HG02970 (cell line): ENCODE measurements at regions not wholly inside any gene's neighbourhood (a gene's known extent, or its start where the extent isn't known, plus 50 kb on each side); places are given as distances from the start of the nearest gene placed in this dataset.

Experiments used
- ATAC-seq: cut with Tn5 transposase; IDR thresholded peaks from one replicate; pipeline ENCODE4 v1.9.1; 2021; ENCODE audit warnings: mild to moderate bottlenecking, moderate library complexity, moderate number of reproducible peaks; ENCODE audit not compliant: unreplicated experiment, low FRiP score

DNA sequence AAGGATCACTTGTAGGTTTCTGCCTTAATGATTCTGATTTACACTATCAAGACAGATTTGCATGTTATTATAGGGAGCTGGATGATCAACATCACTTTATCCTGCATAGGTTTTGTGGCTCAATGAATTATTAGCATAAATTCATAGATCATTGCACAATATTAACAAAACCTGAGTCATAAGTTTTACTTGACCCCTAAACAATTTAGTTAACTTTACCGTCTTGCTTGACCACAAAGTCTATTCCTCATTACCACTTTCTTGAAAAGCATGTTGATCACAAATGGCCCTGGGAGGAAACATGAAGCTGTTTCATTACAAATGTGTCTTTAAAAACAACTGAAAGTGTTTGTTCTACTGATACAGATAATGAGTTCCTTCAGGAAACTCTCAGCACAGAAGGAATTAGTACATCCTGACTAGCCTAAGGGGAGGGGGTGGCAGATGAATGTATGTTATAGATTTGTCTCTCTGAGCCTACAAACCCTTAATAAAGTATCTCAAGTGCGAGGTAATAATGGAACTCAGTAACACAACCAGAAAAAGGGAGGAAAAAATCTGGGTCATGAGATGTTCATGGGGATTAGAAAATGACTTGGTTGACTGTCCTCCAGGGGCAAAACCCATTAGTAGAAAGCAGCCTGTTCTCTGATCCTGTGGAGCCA is 303.4 kb downstream of the PIK3C3 start:
- no peak for ATAC-seq

DNA sequence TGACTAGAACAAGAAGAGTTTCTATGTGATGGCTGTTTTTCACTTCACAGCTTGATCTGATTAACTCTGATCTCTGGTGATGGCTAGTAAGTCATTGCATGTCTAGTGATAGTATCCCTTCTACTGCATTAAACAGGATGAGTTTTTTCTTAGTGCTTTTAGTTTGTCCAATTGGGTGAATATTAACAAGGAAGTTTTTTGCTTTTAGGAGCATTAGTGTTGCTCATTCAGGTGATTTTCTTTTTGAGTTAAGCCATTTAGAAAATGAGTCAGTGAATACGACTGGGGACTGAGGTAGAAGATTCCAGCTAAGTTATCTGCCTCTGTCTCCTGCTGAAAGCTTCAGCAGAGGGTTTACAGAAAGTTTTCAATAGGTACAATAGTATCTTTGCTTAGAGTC is 306.7 kb downstream of the PIK3C3 start:
- ATAC-seq, result no peak

DNA sequence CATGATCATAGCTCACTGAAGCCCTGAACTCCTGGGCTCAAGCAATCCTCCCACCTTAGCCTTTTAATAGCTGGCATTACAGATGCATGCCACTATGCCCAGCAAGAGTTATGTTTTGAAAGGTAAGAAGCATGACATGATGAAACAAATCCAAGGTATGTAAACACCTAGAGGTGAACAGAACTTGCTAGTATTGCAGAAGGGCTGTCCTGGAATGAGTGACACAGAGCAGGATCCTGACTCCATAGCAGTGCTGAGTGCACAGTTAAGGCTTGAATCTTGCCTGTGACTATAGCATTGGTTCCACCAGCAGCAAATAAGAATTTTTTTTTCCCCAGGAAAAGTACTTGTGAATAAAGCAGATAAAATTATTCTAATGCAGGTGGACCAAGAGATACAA is 309.5 kb downstream of the PIK3C3 start:
- ATAC-seq, result no peak

DNA sequence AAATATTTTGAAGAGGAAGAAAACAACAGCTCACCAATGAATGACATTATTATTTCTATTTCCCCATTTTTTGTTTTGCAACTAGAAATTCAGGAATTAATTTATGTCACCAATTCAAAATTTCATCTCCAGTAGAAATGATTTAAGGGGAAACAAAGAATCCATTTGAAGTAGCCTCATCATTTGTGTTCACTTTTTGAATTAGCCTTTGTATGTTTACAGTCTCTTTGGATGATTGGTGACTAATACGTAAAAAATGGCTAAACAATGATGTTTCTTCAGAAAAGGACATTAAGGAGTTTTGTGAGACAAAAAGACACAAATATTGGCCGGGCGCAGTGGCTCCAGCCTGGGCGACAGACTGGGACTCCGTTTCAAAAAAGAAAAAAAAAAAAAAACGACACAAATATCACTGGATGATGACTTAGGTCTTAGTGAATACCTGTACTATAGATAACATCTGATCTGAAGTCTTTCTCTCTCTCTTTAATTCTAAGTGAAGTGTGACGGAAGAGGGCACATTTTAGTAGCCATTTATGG is 313.2 kb downstream of the PIK3C3 start:
- no peak for ATAC-seq

DNA sequence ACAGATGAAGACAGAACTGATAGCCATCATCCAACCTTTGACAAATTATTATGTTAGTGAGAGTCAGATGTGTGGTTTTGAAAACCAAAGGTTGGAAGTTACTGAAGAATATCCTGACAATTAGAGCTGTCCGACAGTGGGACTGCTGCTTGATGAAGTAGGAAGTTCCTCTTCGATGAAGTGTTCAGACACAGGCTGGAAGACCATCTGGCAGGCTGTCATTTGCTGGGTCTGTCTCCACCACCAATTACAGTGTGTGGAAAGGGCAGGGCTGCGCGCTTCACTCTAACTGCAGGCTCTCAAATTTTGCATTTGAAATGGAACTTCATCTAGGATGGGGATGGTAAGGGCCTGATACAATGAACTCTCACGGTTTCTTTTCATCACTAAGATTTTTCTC is 313.8 kb downstream of the PIK3C3 start:
- no peak for ATAC-seq

GRCh38 chr18:42271647-42272414 is 316.8 kb downstream of the PIK3C3 start:
- ATAC-seq, result no peak

GRCh38 chr18:42274488-42275137 is 319.6 kb downstream of the PIK3C3 start:
- ATAC-seq, result no peak

DNA sequence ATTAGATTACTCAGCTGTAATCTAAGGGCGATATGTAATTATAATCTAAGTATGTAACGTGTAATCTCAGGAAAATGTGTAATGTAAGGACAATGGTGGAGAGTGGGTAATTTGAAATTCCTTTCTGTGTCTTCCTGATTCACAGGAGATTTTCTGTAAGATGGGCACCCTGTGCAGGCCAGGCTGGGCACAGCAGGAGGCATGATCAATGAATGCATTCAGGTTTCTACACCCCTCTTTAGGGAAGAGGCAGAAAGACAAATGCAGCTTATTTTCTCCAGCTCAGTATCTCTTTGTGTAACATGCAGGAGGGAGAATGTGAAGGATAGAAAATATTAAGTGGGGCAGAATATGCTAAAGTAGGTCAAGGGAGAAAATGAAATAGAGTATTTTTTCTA is 320.1 kb downstream of the PIK3C3 start:
- no peak for ATAC-seq

GRCh38 chr18:42275949-42276730 is 321.1 kb downstream of the PIK3C3 start:
- no peak for ATAC-seq

DNA sequence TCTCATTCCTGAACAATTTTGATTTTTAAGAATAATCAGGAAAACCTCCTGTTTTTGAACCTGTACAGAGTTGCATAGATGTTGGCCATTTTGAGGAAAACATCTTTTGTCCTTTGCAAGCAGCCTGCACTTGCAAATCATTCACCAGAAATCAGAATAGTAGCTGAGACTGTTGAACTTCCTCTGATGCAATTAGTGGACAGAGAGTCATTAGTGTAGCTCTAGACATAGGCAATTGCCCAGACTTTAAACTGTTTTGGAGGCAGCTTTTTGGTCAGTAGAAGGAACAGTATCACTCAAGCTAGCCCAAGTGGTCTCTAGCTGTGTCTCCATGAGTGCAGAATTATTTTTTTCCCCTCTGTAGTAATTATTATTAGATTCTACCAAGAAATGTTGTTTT is 326.1 kb downstream of the PIK3C3 start:
- ATAC-seq, result no peak

DNA sequence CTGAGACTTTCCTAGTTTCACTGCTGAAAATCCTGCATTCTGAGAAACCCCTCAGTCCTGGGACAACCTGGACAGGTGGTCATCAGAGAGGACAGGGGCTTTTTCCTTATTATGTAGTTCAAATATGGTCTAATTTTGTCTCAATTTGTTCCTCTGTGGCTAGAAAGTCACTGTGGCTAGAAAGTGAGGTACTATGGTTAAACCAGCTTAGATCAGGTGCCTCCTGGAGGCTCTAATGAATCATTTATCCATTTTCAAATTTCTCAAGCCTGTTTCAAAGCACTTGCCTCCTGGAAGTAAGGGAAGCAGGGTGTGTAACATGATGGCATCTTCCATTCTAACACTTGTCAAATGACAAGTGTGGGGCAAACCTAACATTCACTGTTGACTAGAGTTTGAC is 326.8 kb downstream of the PIK3C3 start:
- ATAC-seq, result no peak

- no peak for ATAC-seq
Observed at GRCh38 chr18:42287047-42287446, 332.0 kb downstream of the PIK3C3 start.

GRCh38 chr18:42288129-42288528 is 333.1 kb downstream of the PIK3C3 start:
- ATAC-seq, result no peak

- ATAC-seq, result no peak
Observed at GRCh38 chr18:42289526-42289925, 334.5 kb downstream of the PIK3C3 start.

GRCh38 chr18:42290318-42291307 is 335.6 kb downstream of the PIK3C3 start:
- ATAC-seq, result no peak

- no peak for ATAC-seq
Observed at GRCh38 chr18:42292654-42293053, 337.6 kb downstream of the PIK3C3 start.

DNA sequence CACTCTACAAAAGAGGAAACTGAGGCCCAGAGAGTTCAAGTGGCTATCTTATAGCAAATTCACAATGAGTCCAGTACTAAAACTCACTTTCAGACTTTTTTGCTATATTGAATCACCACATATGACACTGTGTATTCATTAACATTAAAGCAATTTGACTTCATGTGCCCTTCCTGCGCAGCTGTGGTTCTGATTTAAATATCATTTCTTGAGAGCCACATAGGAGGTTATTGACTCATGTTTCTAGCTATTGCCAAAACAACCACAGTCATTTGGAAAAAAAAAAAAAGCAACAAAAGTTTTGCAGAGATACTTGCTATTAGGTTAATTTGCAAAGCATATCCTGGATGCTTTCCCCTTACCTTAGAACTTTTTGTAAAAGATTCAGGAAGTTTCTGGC is 341.2 kb downstream of the PIK3C3 start:
- ATAC-seq, result no peak

DNA sequence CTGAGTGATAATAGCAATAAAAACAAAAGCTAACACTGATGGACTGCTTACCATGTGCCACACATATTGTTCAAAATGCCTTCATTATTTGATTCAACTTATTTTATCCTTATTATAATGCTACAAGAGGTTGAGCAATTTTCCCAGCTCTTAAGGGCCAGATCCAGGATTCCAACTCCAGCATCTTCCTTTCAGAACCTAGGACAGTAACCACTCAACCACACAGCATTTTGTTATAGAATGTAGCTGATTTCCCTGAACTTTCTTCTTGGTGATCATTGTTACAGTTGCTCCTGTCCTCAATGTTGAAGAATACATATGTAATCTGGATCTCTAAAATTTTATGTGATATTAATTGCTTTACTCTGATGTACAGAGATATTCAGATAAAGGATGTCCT is 341.7 kb downstream of the PIK3C3 start:
- ATAC-seq, result no peak
